HG03159 (cell line): ENCODE measurements at regions not wholly inside any gene's neighbourhood (a gene's known extent, or its start where the extent isn't known, plus 50 kb on each side); places are given as distances from the start of the nearest gene placed in this dataset.

Experiments used
- ATAC-seq: cut with Tn5 transposase; IDR thresholded peaks from one replicate; pipeline ENCODE4 v1.9.1; 2021; ENCODE audit warnings: mild to moderate bottlenecking, moderate library complexity; ENCODE audit not compliant: unreplicated experiment

DNA sequence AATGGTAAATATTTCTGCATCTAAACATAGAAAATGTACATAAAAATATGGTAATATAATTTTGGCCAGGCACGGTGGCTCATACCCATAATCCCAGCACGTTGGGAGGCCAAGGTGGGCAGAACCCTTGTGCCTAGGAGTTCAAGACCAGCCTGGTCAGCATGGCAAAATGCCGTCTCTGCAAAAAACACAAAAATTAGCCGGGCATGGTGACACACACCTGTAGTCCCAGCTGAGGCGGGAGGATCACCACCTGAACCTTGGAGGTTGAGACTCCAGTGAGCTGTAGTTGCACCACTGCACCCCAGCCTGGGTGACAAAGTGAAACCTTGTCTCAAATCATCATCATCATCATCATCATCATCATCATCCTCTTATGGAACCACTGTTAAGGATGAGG lies 230.6 kb upstream of the NCAM1 start:
- no peak for ATAC-seq

DNA sequence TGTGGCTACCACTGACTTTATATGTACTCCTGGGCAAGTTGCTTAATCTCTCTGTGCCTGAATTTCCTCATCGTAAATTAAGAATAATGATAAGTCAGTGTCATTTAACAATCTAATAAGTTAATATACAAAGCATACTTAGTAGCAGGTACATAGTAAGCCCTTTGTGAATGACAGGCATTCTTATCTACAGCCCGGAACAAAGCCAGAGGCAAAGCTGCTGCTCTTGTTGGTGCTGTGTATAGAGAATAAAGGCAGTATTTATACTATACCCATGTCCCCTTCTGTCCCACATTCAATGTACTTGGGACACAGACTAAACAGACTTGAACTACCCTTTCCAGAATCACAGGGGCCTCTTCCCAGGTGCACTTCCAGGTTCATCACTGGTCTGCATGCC lies 229.7 kb upstream of the NCAM1 start:
- ATAC-seq = no peak

DNA sequence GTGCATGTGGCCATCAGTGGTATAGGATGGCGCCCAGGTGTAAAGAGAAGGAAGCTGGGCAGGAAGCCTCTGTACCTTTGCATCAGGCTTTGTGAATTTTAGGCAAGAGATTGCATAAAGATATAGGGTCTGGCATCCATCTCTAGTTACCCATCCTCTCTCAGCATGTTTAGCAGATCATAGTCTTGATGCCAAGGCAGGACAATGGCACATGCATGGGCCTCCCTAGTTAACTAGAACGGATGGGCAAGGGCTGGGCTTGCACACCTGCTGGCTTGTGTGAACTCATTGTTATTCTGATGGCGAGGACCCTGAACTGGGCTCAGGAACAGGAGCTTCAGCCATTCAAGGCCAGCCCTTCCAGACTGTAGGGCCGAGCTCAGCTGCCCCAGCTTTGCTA lies 229.2 kb upstream of the NCAM1 start:
- no peak for ATAC-seq

DNA sequence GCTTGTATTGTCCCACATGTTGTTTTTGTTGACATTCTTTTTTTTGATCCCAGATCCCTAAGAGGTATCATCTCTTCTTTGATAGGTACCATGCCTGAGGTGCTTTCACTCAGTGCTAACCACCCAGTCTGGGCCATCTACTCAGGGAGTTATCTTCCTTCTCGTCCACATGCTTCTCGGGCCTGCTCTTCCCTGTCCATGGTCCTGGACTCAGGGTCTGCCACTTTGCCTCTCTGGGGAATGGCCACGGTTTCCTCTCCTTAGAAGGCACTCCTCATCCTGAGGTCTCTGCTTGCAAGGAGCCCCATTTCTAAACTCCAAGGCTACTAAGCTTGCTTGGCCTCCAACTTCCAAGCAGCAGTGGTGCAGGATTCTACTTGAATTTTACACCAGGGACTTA lies 227.0 kb upstream of the NCAM1 start:
- no peak for ATAC-seq

DNA sequence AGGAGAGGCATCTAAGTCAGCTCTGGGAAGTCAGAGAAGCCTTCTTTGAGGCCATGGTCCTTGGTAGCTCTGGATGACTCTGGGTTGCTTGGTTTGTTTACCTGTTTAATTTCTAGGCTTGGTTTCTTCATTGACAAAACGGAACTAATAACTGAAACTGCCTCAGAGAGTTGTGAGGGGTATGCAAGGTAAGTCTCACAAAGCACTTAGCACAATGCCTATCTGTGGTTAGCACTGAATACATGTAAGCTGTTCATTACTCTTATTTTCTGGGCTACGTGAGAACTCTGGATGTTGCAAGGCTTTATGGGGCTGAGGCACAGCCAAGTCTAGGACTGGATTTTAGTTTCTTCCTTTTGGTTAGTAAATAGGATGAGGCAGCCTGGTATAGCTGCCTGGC lies 225.8 kb upstream of the NCAM1 start:
- no peak for ATAC-seq

DNA sequence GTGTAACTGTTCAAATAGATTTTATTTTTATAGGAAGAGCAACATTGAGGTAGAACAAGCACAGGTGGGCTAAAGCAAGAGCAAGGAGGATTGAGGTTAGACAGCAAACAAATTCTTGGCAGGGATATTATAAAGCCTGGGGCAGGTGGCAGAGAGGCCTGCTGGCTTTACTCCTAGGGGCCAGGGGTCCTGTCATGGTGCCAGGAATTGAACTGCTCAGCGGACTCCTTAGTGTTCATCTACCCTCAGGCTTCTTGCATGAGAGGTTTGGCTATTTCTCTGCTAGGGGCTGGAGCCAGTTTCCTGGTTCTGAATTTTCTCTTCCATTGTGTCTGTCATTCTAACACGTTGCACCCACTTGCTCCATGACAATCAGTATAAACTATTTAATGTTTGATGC lies 217.2 kb upstream of the NCAM1 start:
- ATAC-seq = no peak

DNA sequence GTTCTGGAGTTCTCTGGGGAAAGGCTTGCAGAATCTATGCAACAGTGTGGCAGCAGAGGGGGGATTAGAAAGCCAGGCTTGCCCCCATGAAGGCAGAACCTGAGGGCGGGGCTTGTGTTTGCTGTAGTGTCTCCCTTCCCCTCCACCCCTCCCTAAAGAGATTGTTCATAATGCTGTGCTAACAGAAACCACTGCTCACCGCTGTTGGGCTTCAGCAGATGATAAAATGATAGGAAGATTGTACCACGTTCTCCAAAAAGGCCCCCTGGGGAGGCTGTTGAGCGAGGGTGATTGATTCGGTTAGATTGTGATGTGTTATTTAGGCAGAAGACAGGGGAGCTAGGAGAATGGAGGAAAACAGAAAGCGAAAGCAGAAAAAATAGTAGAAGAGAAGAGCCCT lies 215.2 kb upstream of the NCAM1 start:
- ATAC-seq = no peak

DNA sequence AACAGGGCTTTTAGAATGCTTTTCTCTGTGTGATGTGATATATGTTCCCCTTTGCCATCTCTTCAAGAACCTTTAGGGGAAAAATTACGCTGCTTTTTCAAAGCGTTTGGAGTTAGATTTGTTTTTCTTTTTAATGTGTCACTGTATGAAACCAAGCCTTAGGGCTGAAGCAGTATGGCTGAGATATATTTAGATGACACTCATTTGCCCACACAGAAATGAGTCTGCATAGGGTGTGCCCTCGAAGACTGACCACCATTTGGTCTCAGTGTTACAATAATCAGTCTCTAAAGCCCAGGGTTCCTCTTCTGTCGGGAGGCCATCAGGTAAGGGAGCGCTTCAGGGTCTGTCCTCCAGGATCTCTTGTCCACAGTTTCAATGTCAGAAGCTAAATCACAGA lies 213.0 kb upstream of the NCAM1 start:
- no peak for ATAC-seq

DNA sequence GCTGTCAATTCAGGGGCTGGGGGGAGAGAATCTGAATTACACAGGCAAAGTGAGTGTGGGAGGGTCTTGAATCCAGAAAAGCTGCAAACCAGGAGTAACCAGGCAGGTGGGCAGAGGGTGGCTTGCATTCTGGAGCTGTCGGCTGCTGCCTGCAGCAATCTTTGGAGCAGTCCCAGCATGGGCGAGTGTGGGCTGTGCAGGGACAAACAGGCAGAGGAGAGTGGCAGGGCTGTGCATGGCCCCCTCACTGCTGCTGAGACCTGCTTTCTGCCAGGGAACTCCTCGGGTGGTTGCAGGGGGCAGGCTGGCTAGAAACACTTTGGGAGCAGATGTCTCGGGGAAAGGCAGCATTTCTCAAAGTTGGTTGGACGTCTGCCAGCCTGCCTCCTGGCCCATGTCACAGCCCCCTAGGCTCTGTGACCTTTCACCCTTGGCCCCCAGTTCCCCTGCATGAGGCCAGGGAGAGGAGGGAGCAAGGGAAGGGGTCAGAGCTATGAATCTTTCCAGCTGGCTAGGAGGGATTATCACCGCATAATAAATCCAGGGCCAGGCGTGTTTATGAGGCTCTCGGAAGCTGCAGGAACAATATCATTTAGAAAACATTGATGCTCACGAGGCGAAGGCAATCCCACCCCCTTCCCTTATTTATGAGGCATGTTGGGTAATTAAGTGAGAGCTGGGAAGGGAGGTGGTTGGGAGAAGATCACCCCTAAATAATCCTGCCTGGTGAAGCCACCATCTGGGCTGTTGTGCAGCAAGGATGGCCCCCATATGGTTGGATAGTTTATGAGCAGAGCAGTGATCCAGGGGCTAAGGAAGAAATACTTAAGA lies 212.3 kb upstream of the NCAM1 start:
- ATAC-seq = no peak

DNA sequence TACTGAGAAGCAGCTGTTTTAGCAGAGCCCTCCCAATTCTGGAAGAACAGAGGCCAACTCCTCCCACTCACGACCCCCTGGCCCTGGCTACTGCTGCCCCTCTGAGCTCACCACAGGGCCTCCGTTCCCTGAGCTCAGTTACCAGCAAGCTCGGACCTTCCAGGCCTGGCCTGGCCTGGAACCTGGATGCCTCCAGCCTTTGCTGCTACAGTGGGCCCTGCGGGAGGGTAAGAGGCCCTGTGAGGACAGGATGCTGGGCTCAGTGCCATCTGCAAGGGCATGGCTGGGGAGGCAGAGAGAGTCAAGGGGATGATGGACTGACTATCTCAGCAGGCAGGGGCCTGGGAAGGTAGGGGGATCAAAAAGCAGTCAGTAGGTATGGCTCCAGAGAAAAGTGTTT lies 209.9 kb upstream of the NCAM1 start:
- ATAC-seq = no peak

DNA sequence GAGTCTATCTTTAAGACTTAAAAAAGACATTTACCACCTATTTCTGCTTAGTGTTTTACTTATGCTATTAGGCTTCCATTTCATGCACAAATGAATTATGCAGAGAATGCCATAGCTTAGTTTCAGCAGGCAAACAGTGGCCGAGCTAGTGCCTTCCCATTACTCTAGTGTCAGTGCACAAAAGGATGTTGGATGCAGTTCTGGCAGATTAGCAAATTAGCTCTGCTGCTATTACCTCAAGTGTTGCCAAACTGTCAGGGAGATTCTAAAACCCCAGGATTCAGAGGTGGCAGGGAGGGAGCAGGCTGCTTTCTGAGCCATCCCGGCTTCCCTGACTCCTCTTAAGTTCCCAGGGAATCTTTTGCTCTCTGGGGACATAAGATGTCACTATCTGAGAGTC lies 209.4 kb upstream of the NCAM1 start:
- ATAC-seq = no peak

DNA sequence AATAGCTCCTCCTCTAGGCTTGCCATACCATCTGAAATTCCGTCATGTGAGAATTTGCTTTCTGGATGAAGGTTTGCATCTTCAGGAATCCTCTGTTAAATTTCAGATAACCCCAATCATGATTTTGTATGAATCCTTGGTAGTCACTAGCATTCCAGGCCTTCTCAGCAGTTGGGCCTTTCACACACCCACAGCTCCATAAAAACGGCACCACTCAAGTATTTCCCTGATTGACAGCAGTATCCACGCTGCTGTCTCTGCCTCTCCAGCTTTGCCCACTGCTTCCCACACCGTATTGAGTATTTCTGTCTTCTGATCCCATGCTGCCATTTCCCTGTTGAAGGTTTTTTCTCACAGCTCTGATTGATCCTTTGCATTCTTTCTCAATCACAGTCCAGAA lies 208.7 kb upstream of the NCAM1 start:
- no peak for ATAC-seq

DNA sequence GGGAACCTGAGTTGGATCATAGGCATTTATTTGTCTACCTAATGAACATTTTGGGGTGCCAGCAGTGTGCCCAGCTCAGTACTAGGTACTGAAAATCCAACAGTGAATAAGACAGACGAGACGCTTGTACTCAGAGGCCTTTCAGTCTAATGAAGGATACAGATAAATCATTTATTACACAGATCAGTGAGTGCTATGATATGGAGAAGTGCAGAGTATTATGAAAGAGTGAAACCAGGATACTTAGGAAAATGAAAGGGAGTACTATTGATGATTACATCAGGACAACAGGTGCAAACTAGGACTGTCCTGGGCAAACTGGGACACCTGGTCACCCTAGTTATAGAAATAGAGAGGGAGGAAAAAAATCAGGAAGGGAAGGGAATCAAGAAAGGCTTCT lies 207.5 kb upstream of the NCAM1 start:
- ATAC-seq = no peak

DNA sequence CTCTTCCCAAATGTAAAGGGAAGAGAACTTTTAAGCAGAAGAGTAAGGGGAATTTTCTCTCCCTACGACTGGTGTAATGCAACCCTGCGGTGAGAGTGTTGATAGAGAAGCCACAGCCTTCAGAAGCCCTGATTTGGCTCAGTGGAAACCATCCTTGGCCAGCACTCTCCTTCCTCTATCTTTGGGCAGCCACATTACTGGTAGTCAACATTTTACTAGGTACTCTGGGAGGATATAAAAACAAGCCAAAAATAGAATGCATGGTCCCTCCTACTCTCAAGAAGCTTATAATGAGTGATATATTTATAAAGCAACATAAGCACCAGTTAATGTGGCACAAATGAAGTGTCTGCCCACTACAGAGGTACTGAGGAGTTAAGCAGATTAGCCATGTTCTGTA lies 201.8 kb upstream of the NCAM1 start:
- no peak for ATAC-seq

DNA sequence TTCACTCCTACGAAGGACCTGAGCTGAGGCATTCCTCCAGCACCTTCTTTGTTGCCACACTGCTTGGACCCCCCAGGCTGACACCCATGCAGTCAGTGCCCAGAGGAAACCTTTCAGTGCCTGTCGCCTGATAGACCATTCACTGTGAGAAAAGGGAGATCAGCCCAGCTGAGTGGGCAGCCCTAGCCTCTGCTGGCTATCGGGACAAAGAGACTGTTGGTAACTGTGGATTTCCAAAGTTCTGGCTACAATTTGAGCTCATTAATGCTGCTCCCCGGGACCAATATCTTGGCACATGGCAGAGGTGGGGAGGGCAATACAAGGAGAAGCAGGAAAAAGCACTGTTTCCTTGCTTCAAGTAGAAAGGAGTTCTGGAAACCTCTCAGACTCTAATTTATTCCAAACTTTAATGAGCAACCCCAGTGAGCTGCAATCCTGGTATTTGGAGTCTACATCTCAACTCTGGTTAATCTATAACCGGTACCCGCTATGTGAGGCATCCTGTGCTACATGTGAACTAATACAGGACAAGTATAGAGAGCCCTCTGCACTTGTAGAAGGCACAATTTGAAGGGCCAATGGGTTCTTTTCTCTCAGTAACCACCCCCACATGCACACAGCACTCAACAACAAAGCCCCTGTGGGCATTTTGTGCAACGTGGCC lies 200.7 kb upstream of the NCAM1 start:
- no peak for ATAC-seq

DNA sequence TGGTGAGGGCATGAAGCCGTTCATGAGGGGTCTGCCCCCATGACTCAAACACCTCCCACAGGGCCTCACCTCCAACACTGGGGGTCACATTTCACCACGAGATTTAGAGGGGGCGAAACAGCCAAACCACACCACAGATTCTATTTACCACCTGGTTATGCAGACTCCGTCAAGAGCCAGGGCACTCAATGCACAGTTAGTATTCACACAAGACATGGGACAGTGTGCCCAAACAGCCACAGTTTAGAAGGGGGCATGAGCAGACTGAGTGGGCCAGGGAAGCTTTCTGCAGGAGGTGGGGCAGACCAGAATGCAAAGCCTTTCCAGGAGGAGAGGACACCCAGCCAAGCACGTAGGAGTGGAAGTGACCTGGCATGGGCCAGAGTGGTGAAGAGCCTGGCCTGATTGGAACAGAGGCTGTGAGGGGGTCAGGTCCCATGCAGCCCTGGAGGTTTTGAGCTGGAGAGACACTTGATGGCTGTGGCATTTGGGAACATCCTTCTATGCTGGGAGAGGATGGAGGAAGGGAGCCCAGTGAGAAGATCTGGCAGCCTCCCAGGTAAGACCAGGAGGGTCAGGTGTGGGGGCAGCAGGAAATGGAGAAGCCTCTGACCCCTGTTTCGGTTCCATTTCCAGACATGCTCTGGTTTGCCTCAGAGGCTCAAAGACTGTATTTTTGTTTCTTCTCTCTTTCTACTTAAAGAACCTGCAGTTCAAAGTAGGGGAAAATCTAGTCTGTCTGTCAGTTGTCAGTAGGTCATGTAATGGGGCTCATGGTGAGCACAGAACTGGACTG lies 199.1 kb upstream of the NCAM1 start:
- no peak for ATAC-seq

DNA sequence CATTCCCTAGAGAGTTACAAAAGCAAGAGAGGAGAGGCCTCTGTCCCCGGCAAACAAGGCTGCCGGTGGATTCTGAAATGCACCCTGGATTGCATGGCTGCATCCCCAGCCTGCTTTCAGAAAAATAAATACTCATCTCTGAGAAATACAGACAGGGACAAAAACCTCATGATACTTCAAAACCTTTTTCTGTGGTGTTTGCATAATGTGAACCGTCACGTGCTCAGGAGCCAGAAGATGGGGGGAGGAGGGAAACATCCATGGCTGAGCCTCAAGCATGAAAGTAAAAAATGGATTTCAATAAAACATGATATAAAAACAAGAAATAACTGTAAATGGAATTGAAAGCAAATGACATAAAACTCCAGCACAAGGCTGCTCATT lies 198.5 kb upstream of the NCAM1 start:
- no peak for ATAC-seq

DNA sequence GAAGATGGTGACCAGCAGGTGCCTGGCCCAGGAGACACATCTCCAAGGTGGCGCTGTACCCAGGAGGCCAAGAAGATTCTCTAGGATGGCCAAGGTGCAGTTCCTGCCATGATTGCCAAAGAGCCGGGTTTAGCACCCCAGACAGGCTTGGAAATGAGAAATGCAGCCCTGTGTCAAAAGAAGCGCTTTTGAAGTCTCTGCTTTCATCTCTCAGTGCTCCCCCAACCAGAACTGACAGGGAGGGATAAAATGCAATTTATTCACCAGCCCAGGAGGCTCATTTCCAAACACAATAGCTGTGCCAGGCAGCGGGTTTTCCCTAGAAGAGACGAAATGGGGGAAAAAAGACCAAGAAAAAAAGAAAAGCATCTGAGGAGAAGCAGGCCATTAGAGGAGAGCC lies 195.9 kb upstream of the NCAM1 start:
- no peak for ATAC-seq

DNA sequence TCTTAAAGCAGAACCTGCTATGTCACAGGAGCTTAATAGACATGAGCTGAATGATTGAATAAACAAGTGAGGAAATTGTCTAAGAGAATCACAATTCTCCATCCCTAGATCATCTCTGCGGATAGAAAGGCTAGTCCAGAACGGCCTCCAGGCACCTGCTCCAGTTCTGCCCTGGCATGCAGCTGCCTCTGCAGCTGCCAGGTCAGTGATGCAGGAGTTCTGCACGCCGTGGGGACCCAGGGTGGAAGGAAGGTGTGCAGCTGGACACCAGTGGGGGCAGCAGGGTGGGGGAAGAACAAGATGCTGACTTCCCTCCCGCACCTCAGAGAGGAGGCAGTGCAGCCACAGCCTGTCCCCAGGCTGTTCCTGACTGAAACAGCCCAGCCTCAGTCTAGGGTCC lies 192.1 kb upstream of the NCAM1 start:
- ATAC-seq = no peak

DNA sequence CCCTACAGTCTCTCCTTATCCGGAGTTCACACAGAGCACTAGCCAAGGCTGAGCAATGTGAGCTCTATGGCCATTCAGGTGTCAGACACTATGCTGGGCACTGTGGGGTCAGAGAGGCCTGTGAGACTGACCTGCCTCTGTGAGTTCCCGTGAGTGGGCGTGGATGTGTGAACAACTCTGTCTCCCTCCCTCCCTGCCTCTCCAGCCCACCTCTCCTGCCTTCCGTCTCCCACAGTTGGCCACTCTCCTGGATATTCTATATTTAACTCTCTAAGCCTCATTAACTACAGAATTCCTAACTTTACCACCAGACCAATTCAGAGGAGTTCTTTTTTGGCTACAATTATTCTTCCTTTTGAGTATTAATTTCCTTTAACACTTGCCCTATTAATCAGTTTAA lies 191.6 kb upstream of the NCAM1 start:
- ATAC-seq = no peak

DNA sequence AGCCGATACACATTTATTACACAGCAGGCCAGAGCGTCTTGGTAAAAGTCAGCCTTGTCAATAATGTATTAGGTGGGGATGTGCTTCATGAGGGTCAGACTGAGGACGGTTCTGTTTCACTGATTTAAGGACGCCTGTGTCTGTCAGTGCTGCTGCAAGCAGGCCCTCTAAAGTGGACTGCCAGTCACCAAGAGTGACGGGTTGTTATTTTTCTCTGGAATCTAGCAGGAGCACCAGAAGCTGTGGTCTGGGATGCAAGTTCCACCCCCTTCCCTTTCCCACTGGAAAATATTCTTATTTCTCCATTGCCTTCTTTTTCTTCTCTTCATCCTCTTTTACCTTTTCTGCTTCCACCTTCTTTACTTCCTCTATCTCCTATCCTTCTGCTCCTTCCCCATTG lies 191.2 kb upstream of the NCAM1 start:
- no peak for ATAC-seq

DNA sequence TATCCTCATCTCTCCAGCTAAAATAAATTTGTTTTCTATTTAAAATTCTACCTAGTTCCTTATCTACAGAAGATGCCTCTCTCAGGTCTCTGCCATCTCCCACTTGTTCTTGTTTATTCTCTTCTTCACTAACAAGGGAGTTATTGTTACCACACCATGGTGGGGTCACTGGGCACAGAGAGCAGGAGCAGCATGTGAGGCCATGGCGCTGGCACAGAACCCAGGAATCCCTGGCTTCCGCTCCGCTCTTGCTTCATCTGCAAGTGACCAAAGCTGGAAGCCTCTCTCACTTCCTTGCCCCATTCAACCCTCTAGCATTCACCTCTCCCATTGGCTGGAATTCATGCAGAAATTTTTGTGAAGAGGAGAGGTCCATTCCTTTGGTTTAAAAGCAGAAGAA lies 190.7 kb upstream of the NCAM1 start:
- no peak for ATAC-seq
